Progenitor cell of endocrine pancreas (in vitro differentiated cells): ENCODE measurements at regions not wholly inside any gene's neighbourhood (a gene's known extent, or its start where the extent isn't known, plus 50 kb on each side); places are given as distances from the start of the nearest gene placed in this dataset.

ENCODE experiments used
- DNase-seq: peaks from one replicate; pipeline ENCODE4 v3.0.0; 2021; ENCODE audit warnings: low spot score; ENCODE audit not compliant: unreplicated experiment
- H3K27ac Mint-ChIP-seq: 2 replicates; pipeline ENCODE4 v1.8.0; 2021; ENCODE audit warnings: mild to moderate bottlenecking, moderate library complexity, mixed read lengths
- H3K27me3 Mint-ChIP-seq: 2 replicates; pipeline ENCODE4 v1.8.0; 2021; ENCODE audit warnings: mixed read lengths
- H3K36me3 Mint-ChIP-seq: 2 replicates; pipeline ENCODE4 v1.8.0; 2022; ENCODE audit warnings: mixed read lengths; ENCODE audit not compliant: insufficient read depth
- H3K4me1 Mint-ChIP-seq: 2 replicates; pipeline ENCODE4 v1.8.0; 2021; ENCODE audit warnings: low read depth, mixed read lengths
- H3K4me3 Mint-ChIP-seq: 2 replicates; pipeline ENCODE4 v1.8.0; 2021; ENCODE audit warnings: low read depth, mild to moderate bottlenecking, moderate library complexity, mixed read lengths
- H3K9me3 Mint-ChIP-seq: 2 replicates; pipeline ENCODE4 v1.8.0; 2021; ENCODE audit warnings: low read depth, mixed read lengths
- TF ChIP-seq, protein P1 (sequence below): fragments of 200-600 bp; sonication (generic); IDR thresholded peaks from one replicate; pipeline ENCODE4 v1.5.0; 2021; ENCODE audit warnings: antibody characterized with exemption, mild to moderate bottlenecking; ENCODE audit not compliant: unreplicated experiment

DNA sequence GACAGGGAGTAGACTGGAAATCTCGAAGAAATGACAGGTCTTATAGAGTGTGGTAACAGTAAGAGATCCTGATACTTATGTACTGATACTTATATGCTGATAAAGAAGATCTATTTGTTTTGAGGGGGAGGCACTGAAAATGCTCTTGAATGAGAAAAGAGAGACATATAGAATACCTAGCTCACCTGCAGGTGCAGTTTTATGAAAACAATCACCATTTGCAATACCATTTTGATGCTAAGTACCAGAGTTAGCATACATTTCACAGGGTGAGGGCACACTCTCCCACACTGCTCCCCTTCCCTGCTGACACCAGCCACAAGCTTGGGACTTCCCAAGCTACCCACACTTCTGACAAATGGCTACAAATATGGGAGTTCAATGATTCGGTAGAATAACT, 1490.1 kb upstream of the IGFBP7 start:
- no peaks in the 10 kb centered on the region for H3K27me3 Mint-ChIP-seq
- no peak overlapping the region for H3K4me3 Mint-ChIP-seq
- DNase-seq: no peak
- TF ChIP-seq, protein P1, sequence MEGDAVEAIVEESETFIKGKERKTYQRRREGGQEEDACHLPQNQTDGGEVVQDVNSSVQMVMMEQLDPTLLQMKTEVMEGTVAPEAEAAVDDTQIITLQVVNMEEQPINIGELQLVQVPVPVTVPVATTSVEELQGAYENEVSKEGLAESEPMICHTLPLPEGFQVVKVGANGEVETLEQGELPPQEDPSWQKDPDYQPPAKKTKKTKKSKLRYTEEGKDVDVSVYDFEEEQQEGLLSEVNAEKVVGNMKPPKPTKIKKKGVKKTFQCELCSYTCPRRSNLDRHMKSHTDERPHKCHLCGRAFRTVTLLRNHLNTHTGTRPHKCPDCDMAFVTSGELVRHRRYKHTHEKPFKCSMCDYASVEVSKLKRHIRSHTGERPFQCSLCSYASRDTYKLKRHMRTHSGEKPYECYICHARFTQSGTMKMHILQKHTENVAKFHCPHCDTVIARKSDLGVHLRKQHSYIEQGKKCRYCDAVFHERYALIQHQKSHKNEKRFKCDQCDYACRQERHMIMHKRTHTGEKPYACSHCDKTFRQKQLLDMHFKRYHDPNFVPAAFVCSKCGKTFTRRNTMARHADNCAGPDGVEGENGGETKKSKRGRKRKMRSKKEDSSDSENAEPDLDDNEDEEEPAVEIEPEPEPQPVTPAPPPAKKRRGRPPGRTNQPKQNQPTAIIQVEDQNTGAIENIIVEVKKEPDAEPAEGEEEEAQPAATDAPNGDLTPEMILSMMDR: no peak
- H3K27ac Mint-ChIP-seq: no peak overlapping the region
- peaks cover 5% of the 10 kb centered on the region for H3K4me1 Mint-ChIP-seq
- H3K36me3 Mint-ChIP-seq: no peaks in the 10 kb centered on the region
- H3K9me3 Mint-ChIP-seq: no peaks in the 10 kb centered on the region

DNA sequence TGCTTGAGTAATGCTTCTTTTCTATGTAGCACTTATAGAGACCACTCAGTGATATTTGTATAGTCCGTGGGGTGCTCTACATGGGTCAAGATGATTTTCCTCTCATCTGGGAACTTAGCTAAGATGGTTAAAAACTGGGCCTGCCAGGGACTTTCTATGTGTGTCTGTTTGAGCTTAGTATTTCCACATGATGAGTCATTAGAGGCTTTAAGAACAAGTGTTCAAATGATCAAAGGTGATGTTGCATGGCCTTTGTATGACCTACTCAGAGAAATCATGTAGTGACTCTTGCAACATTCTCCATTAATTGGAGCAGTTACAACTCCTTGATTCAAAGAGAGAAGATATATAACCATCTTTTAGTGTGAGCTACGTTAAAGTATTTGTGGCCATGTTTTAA, 1480.5 kb upstream of the IGFBP7 start:
- no peaks in the 10 kb centered on the region for H3K4me1 Mint-ChIP-seq
- no peaks in the 10 kb centered on the region for H3K27me3 Mint-ChIP-seq
- no peak overlapping the region for H3K4me3 Mint-ChIP-seq
- TF ChIP-seq, protein P1: no peak
- no peaks in the 10 kb centered on the region for H3K9me3 Mint-ChIP-seq
- H3K36me3 Mint-ChIP-seq: no peaks in the 10 kb centered on the region
- no peak overlapping the region for H3K27ac Mint-ChIP-seq
- no peak for DNase-seq

DNA sequence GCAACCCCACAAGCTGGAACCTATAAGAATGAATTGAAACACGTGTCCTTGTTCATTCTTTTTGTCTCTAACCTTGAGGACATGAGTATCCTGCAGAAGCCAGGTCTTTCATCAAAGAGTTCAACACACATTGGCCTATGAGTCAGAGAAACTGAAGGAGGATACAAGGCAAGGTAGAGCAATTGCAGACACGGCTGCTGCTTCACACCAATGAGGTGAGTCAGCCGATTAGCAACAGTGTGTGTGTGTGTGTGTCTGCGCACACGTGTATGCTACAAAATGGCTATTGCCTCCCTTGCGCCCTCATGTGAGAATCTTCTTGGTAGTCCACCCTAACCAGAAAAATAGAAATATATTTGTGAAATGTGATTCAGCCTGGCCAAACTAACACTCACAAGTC, 1477.7 kb upstream of the IGFBP7 start:
- no peaks in the 10 kb centered on the region for H3K4me1 Mint-ChIP-seq
- DNase-seq: no peak
- H3K36me3 Mint-ChIP-seq: no peaks in the 10 kb centered on the region
- H3K4me3 Mint-ChIP-seq: no peak overlapping the region
- H3K9me3 Mint-ChIP-seq: peaks cover 13% of the 10 kb centered on the region
- no peak overlapping the region for H3K27ac Mint-ChIP-seq
- TF ChIP-seq, protein P1: no peak
- no peaks in the 10 kb centered on the region for H3K27me3 Mint-ChIP-seq

DNA sequence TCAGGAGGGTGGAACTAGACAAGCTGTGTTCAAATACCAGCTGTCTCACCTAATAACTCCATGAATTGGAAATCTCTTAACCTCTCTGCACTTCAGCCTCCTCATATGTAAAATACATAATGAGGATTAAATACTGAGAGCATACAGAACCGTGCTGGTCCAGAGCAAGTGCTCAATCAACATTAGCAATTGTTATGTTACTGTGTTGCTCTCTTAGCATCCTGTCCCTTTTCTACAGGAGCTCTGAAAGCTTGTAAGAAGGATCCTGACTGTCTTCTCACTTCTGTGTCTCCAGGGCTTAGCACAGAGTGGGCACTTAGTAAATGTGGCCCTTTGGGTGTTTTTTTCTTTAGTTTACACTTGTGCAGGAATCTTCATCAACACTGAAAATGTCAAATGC, 1456.1 kb upstream of the IGFBP7 start:
- no peak for DNase-seq
- no peak overlapping the region for H3K4me3 Mint-ChIP-seq
- no peak overlapping the region for H3K27ac Mint-ChIP-seq
- H3K36me3 Mint-ChIP-seq: no peaks in the 10 kb centered on the region
- no peaks in the 10 kb centered on the region for H3K27me3 Mint-ChIP-seq
- peaks cover 4% of the 10 kb centered on the region for H3K9me3 Mint-ChIP-seq
- TF ChIP-seq, protein P1: no peak
- H3K4me1 Mint-ChIP-seq: peaks cover 2% of the 10 kb centered on the region

DNA sequence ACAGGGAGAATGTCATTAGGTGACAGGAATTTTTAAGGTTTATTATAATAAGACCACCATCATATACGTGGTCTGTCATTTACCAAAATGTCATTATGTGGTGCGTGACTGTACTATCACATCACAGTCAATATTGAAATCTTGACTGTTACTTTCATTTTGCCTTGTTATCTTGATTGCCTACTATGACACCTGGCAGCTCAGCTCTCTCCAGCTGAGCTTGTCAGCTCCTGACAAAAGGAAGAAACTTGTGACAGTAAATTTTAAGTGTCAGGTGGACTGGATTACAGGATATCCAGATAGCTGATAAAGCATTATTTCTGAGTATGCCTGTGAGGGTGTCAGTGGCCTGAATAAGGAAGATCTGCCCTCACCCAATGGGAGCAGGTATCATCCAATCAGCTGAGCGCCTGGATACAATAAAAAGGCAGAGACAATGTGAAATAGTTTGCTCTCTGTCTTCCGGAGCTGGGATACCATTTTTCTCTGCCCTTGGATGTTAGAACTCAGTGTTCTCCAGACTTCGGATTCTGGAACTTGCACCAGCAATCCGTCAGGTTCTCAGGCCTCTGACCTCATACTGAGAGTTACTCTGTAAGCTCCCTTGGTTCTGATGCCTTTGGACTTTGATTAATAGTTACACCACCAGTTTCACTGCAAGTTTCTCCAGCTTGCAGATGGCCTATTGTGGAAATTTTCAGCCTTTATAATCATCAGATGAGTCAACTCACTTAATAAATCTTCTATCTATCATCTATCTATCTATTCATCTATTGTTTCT, 1454.7 kb upstream of the IGFBP7 start:
- H3K27ac Mint-ChIP-seq: no peak overlapping the region
- no peaks in the 10 kb centered on the region for H3K36me3 Mint-ChIP-seq
- no peak overlapping the region for H3K4me3 Mint-ChIP-seq

More for the DNA sequence above, 1454.7 kb upstream of the IGFBP7 start:
- no peaks in the 10 kb centered on the region for H3K27me3 Mint-ChIP-seq
- no peak for DNase-seq
- TF ChIP-seq, protein P1: no peak
- H3K4me1 Mint-ChIP-seq: peaks cover 2% of the 10 kb centered on the region
- H3K9me3 Mint-ChIP-seq: no peaks in the 10 kb centered on the region
